ENCODE measurements at regions not wholly inside any gene's neighbourhood (a gene's known extent, or its start where the extent isn't known, plus 50 kb on each side); places are given as distances from the start of the nearest gene placed in this dataset.
A peak's percentile ranks its signal among the peaks of the same experiment; 100 is the strongest.

DNA sequence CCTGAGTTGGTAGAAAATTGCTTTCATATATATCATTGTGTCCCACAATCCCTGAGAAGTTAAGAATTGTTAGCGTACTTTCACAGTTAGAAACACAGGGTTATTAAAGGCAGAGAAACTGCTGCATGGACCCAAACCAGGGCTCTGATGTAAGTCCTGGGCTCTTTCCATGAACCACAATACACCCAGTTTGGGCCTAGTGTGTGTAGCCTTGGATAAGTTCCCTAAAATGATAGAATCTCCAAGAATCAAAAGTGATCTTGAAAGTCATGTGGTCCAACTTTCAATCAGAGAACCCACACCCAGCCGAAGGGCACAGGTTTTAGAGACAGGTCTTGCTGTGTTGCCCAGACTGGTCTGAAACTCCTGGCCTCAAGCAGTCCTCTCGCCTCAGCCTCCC lies 257.8 kb upstream of the KLF3 start:
- H3K4me1 Mint-ChIP-seq: peaks cover 14% of the 10 kb centered on the region
- H3K4me3 Mint-ChIP-seq: no peak overlapping the region
- no peaks in the 10 kb centered on the region for H3K36me3 Mint-ChIP-seq (ENCODE audit: low read depth)
- peaks cover 2% of the 10 kb centered on the region for H3K9me3 Mint-ChIP-seq
- no peak overlapping the region for H3K27ac Mint-ChIP-seq
- no peaks in the 10 kb centered on the region for H3K27me3 Mint-ChIP-seq (ENCODE audit: low read depth)
- TF ChIP-seq, protein P1, sequence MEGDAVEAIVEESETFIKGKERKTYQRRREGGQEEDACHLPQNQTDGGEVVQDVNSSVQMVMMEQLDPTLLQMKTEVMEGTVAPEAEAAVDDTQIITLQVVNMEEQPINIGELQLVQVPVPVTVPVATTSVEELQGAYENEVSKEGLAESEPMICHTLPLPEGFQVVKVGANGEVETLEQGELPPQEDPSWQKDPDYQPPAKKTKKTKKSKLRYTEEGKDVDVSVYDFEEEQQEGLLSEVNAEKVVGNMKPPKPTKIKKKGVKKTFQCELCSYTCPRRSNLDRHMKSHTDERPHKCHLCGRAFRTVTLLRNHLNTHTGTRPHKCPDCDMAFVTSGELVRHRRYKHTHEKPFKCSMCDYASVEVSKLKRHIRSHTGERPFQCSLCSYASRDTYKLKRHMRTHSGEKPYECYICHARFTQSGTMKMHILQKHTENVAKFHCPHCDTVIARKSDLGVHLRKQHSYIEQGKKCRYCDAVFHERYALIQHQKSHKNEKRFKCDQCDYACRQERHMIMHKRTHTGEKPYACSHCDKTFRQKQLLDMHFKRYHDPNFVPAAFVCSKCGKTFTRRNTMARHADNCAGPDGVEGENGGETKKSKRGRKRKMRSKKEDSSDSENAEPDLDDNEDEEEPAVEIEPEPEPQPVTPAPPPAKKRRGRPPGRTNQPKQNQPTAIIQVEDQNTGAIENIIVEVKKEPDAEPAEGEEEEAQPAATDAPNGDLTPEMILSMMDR (IDR thresholded peaks at IDR 0.05; ENCODE audit: unreplicated experiment in 3 of 3): no peak

GRCh38 chr4:38409852-38410251 lies 254.1 kb upstream of the KLF3 start:
- H3K27ac Mint-ChIP-seq: peak overlapping the region in 1 of 3 experiments; percentile 24
- no peaks in the 10 kb centered on the region for H3K27me3 Mint-ChIP-seq (ENCODE audit: low read depth)

GRCh38 chr4:38411092-38411491 lies 252.9 kb upstream of the KLF3 start:
- TF ChIP-seq, protein P1 (IDR thresholded peaks at IDR 0.05; ENCODE audit: unreplicated experiment in 3 of 3): no peak
- no peaks in the 10 kb centered on the region for H3K27me3 Mint-ChIP-seq (ENCODE audit: low read depth)
- no peaks in the 10 kb centered on the region for H3K9me3 Mint-ChIP-seq
- peaks cover 34% of the 10 kb centered on the region for H3K4me1 Mint-ChIP-seq
- H3K36me3 Mint-ChIP-seq (ENCODE audit: low read depth): no peaks in the 10 kb centered on the region
- no peak overlapping the region for H3K4me3 Mint-ChIP-seq
- peak overlapping the region in 2 of 3 experiments; percentile 30 to 54 for H3K27ac Mint-ChIP-seq

More at GRCh38 chr4:38409852-38410251, 254.1 kb upstream of the KLF3 start:
- Mint-ChIP-seq H3K4me3 (no peak overlapping the region), H3K4me1 (peaks cover 39% of the 10 kb centered on the region), H3K36me3 (ENCODE audit: low read depth) (no peaks in the 10 kb centered on the region), H3K9me3 (no peaks in the 10 kb centered on the region)
- TF ChIP-seq, protein P1 (IDR thresholded peaks at IDR 0.05; ENCODE audit: unreplicated experiment in 3 of 3): no peak

DNA sequence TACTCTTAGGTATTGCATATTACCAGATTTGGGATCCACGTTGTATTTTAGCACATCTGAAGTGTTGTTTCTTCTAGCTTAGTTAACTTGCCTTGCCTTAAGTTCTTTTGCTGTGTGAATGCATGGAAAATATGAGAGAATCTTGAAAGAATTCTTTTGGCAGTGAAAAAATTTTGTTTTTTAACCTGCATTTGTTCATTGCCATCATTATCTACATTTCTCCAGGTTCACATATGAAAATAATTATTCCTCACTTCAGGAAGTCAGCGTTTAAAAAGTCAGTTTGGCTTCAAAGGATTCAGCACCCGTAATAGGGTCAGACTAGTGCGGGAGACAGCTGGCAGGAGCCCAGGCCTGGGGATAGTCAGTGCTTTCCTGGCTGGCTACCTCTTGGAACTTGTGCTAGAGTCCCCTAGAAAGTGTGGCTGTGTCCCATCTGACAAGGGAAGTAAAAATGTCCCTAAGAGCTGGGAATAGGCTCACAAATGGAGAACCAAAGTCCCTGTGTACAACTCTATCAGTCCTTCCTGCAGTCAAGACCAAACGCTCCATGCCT lies 251.9 kb upstream of the KLF3 start:
- Mint-ChIP-seq H3K27ac (peak overlapping the region; percentile 23 to 69 (median 54)), H3K9me3 (no peaks in the 10 kb centered on the region), H3K4me3 (no peak overlapping the region), H3K27me3 (ENCODE audit: low read depth) (no peaks in the 10 kb centered on the region), H3K36me3 (ENCODE audit: low read depth) (no peaks in the 10 kb centered on the region), H3K4me1 (peaks cover 34% of the 10 kb centered on the region)
- TF ChIP-seq, protein P1 (IDR thresholded peaks at IDR 0.05; ENCODE audit: unreplicated experiment in 3 of 3): no peak

DNA sequence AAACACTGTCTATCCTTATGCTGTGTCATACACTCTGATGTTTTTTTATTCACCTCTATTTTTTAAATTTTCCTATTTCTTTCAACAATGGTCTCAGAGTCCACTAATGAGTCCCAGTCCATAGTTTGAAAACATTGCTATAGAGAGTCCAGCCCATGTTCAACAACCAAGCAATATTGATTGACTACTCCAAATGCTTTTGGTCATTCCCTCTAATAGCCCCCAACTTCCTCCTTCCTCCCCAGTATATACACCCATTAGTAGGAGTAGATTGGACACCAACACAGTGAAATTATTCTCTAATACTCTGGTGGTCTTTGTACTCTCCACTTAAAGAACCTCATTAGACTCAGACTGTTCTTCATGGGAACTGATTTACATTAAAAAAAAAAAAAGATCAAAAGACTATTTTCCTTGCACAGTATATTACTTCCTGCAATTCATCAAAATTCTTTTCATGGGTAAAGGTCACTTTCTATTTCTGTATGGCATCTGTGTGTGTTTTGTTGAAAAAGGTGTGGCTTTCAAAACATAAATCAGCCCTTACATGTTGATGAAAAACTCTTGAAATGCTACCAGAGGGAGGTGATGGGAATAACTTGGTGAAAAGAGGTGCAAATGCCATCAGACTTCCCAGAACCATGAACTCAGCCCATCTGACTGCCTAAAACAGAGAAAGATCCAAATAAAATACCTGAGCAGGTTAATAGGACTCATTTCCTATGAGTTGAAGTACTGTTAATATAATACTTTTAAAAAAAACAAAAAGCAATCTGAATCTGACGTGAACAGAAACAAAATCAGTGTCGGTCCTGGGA lies 250.3 kb upstream of the KLF3 start:
- H3K4me1 Mint-ChIP-seq: peaks cover 34% of the 10 kb centered on the region
- no peaks in the 10 kb centered on the region for H3K36me3 Mint-ChIP-seq (ENCODE audit: low read depth)
- no peaks in the 10 kb centered on the region for H3K9me3 Mint-ChIP-seq
- H3K27me3 Mint-ChIP-seq (ENCODE audit: low read depth): no peaks in the 10 kb centered on the region
- H3K27ac Mint-ChIP-seq: peak overlapping the region; percentile 52 to 70 (median 59)
- TF ChIP-seq, protein P1 (IDR thresholded peaks at IDR 0.05; ENCODE audit: unreplicated experiment in 3 of 3): no peak
- H3K4me3 Mint-ChIP-seq: no peak overlapping the region

All from nephron (organoid).